ENCODE measurements at regions not wholly inside any gene's neighbourhood (a gene's known extent, or its start where the extent isn't known, plus 50 kb on each side); places are given as distances from the start of the nearest gene placed in this dataset.

DNA sequence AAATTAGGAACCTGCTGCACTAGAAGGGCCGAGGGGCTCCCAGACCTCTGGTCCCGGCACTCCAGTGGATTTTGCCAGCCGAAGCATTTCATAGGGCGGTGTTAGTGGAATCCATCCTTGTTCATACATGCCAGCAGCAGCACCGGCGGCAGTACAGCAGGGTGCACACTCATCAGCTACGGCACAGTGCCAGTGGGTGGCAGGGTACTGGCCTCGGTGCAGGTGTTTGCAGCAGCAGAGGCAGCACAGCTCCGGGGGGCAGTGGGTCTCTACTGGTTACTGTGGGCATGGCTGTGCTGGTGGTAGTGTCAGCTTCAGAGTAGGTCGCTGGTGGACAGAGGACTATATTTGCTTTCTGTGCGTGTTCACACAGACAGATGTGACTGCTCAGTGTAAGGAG is 985.7 kb downstream of the CDH8 start:
- ATAC-seq, result no peak
- CTCF ChIA-PET, result no interaction called here
- H3K27me3 Mint-ChIP-seq, result no peaks in the 10 kb centered on the region
- H3K27ac Mint-ChIP-seq, result no peak overlapping the region
- DNase-seq, result no peak
- H3K4me3 Mint-ChIP-seq, result no peak overlapping the region
- H3K9me3 Mint-ChIP-seq (ENCODE audit: low read depth), result peaks cover 7% of the 10 kb centered on the region
- H3K4me1 Mint-ChIP-seq, result no peaks in the 10 kb centered on the region
- H3K36me3 Mint-ChIP-seq, result no peaks in the 10 kb centered on the region

DNA sequence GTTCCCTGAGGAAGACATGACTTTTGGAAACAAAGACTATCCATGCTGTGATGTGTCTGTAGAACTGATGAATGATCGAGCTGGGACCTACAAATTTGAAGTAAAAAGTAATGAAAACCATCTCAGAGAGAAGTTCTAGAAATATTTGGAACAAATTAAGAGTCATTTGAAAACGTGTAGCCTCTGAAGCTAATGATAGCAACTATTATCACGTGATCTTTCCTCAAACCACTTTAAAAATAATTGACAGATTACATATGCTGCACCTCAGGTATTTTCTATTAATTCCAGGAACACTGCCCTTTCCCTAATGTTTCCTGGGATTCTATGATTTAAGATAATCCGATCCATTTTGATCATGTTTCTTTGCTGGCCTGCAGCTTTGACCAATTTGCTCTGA is 990.3 kb downstream of the CDH8 start:
- H3K9me3 Mint-ChIP-seq (ENCODE audit: low read depth), result peaks cover 9% of the 10 kb centered on the region

DNA sequence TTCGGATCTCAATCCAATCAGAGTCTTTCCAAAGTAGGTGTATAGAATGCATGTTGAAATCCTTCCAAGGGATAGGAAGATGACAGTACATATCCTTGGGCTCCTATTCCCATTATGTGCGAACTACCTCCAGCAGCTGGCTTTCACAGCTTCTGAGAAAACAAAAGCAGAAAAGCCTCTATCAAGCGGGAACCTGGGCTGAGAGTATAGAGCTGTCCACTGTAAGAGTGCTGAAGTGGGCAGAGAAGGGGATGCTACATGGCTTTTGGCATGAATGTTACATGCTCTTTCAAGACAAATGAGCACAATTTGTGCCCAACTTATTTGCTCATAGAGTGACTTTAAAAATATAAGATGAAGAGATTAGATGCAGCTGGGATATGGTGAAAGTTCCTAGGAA is 993.5 kb downstream of the CDH8 start:
- no peak for DNase-seq
- Mint-ChIP-seq H3K4me3 (no peak overlapping the region), H3K9me3 (ENCODE audit: low read depth) (peaks cover 3% of the 10 kb centered on the region), H3K27me3 (no peaks in the 10 kb centered on the region), H3K27ac (no peak overlapping the region), H3K4me1 (no peaks in the 10 kb centered on the region), H3K36me3 (no peaks in the 10 kb centered on the region)
- ATAC-seq, result no peak
- CTCF ChIA-PET, result no interaction called here

More for the DNA sequence above, 990.3 kb downstream of the CDH8 start:
- no peak overlapping the region for H3K4me3 Mint-ChIP-seq
- CTCF ChIA-PET, result no interaction called here
- no peaks in the 10 kb centered on the region for H3K27me3 Mint-ChIP-seq
- H3K4me1 Mint-ChIP-seq, result no peaks in the 10 kb centered on the region
- no peak for ATAC-seq
- no peak overlapping the region for H3K27ac Mint-ChIP-seq
- no peaks in the 10 kb centered on the region for H3K36me3 Mint-ChIP-seq
- no peak for DNase-seq

DNA sequence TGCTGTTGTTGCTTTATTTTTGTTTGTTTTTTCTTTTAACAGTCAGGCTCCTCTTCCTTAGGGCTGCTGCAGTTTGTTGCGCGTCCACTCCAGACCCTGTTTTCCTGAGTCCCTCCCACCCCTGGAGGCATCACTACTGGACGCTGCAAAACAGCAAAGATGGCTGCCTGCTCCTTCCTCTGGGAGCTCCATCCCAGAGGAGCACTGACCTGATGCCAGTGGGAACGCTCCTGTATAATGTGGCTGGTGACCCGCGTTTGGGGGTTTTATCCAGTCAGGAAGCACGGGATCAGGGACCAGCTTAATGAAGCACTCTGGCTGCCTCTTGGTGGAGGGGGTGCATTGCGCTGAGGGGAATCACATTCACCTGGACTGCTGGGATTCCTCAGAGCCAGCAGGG is 1005.6 kb downstream of the CDH8 start:
- DNase-seq (no peak), ATAC-seq (no peak)
- H3K36me3 Mint-ChIP-seq, result no peaks in the 10 kb centered on the region
- H3K4me1 Mint-ChIP-seq, result no peaks in the 10 kb centered on the region
- H3K9me3 Mint-ChIP-seq (ENCODE audit: low read depth), result peaks cover 21% of the 10 kb centered on the region
- no peak overlapping the region for H3K27ac Mint-ChIP-seq
- no peak overlapping the region for H3K4me3 Mint-ChIP-seq
- CTCF ChIA-PET, result no interaction called here
- H3K27me3 Mint-ChIP-seq, result no peaks in the 10 kb centered on the region

DNA sequence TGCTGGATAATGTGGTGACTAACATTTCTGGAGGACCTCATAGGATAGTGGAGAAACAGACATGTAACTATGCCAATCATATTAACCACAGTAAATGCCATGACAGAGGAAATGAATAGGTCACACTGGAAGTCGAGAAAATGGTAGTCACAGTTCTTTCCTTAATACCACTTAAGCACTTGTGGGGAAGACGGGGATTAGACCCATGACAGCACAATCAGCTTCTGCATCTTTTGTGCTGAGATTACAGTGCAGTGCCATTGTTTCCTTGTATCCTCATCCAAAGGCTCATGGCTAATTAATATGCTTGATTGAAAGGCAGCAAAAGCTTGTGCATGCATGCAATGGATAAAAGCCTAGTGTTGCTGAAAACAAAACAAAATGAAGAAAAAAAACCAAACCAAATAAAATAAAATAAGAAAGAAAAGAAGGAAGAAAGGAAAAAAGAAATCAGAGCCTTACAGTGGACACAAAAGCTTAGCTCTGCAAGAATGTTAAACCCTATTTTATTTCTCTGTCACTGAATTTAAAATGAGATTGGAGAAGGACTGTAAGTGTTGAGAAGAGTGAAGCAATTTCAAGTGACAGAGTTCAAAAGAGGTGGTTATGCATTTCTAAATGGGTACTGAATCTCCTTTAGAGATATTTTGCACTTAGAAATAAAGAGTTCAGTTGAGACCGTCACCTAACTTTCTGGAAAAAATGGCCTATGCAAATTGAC is 1011.9 kb downstream of the CDH8 start:
- Mint-ChIP-seq H3K27ac (no peak overlapping the region), H3K9me3 (ENCODE audit: low read depth) (peaks cover 14% of the 10 kb centered on the region), H3K36me3 (no peaks in the 10 kb centered on the region), H3K4me3 (no peak overlapping the region), H3K27me3 (no peaks in the 10 kb centered on the region), H3K4me1 (no peaks in the 10 kb centered on the region)
- ATAC-seq (no peak), DNase-seq (no peak)
- CTCF ChIA-PET, result no interaction called here

DNA sequence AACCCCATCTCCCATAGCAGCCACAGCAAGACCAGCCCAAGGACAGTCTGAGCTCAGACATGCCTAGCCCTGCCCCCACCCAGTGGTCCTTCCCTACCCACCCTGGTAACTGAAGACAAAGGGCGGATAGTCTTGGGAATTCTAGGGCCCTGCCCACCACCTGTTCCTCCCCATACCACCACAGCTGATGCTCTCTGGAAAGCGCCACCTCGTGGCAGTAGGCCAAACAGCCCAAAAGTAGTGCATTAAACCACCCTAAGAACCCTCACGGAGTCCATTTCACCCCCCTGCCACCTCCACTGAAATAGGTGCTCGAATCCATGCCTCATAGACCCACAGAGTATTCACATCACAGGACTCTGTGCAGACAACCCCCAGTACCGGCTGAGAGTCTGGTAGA is 1021.4 kb downstream of the CDH8 start:
- ATAC-seq (no peak), DNase-seq (no peak)
- Mint-ChIP-seq H3K27ac (no peak overlapping the region), H3K9me3 (ENCODE audit: low read depth) (peaks cover 22% of the 10 kb centered on the region), H3K4me3 (no peak overlapping the region), H3K36me3 (no peaks in the 10 kb centered on the region), H3K27me3 (no peaks in the 10 kb centered on the region), H3K4me1 (no peaks in the 10 kb centered on the region)
- CTCF ChIA-PET, result no interaction called here

DNA sequence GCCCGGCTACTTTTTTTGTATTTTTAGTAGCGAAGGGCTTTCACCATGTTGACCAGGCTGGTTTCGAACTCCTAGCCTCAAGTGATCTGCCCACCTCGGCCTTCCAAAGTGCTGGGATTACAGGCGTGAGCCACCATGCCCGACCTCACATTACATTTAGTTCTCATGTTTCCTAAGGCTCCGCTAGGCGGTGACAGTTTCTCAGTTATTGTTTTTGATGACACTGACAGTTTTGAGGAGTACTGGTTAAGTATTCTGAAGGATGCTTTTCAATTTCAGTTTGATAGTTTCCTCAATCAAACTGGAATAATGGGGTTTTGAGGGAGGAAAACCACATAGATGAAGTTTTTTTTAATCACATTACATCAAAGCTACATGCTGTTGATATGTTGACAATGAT is 1028.5 kb downstream of the CDH8 start:
- CTCF ChIA-PET, result no interaction called here
- DNase-seq, result no peak
- no peak for ATAC-seq
- H3K9me3 Mint-ChIP-seq (ENCODE audit: low read depth), result peaks cover 14% of the 10 kb centered on the region
- no peaks in the 10 kb centered on the region for H3K27me3 Mint-ChIP-seq
- no peaks in the 10 kb centered on the region for H3K36me3 Mint-ChIP-seq
- H3K4me3 Mint-ChIP-seq, result no peak overlapping the region
- H3K27ac Mint-ChIP-seq, result no peak overlapping the region
- no peaks in the 10 kb centered on the region for H3K4me1 Mint-ChIP-seq

DNA sequence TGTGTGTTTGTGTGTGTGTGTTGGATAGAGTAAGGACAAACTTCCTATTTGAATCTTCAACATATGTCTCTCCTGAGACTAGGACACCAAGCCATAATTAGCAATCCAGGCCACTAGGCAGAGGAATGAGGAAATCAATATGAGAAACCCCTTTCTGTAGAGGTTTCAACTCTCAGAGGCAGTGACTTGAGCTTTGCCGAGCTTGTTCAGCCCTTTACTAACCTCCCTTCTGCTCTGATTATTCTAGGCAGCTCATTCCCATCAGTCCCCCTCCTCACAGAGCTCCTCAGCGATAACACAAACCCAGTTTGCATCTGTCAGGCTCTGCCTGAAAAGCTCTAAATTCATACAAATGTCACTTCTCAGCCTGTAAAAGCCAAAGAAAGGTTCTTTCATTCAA is 1030.3 kb downstream of the CDH8 start:
- Mint-ChIP-seq H3K4me3 (no peak overlapping the region), H3K4me1 (no peaks in the 10 kb centered on the region), H3K27ac (no peak overlapping the region), H3K36me3 (no peaks in the 10 kb centered on the region), H3K27me3 (no peaks in the 10 kb centered on the region), H3K9me3 (ENCODE audit: low read depth) (peaks cover 12% of the 10 kb centered on the region)
- DNase-seq (no peak), ATAC-seq (no peak)
- CTCF ChIA-PET, result no interaction called here

DNA sequence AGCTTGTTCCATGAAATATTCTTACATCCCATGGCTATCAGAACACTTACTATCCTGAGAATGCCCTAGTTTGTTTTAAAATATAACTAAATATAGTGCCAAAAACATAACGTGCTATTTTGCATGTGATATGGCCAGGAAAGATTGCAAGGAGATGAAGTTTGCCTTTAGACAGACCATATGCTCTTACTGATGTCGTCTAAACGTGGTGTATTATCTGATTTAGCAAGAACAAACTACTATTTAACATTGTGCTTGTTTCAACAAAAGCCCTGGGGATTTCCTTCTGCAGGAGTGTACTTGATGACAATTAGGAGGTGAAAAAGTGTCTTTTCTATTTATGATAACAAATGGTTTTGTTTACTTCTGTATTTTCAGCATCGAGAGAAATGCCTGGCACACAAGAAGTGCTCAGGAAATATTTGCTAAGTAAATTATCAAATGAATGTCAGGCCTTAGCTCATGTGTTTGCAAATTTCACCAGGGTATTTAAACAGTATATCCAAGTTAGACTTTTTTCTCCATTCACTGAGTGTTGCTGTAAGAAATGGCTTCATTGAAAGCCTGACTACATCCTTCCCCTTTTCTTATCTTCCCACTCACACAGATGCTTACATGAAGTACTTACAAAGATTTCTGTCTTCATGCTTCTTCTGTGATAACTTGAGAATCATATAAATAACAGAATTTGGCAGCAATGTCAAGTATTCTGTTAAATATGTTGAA is 1033.6 kb downstream of the CDH8 start:
- H3K4me1 Mint-ChIP-seq, result no peaks in the 10 kb centered on the region
- ATAC-seq, result no peak
- no peak overlapping the region for H3K27ac Mint-ChIP-seq
- DNase-seq, result no peak
- peaks cover 15% of the 10 kb centered on the region for H3K9me3 Mint-ChIP-seq (ENCODE audit: low read depth)
- no peaks in the 10 kb centered on the region for H3K27me3 Mint-ChIP-seq
- H3K4me3 Mint-ChIP-seq, result no peak overlapping the region
- H3K36me3 Mint-ChIP-seq, result no peaks in the 10 kb centered on the region
- CTCF ChIA-PET, result no interaction called here

DNA sequence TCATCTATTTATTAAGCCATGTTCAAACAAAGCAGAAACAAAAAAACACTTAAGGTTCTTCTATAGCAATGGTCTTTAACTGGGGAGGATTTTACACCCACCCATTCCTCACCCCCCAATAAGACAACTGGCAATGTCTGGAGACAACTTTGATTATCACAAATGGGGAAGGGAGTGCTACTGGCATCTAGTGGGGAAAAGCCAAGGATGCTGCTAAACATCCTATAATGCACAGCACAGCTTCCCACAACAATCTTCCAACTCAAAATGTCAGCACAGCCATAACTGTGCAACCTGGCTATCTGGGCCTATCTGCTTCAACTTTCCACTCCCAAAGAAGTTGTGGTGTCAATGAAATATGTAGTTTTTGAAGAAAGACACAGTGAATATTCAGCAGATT is 1044.4 kb downstream of the CDH8 start:
- no peak for DNase-seq
- no peaks in the 10 kb centered on the region for H3K27me3 Mint-ChIP-seq
- CTCF ChIA-PET, result no interaction called here
- H3K36me3 Mint-ChIP-seq, result no peaks in the 10 kb centered on the region
- H3K4me1 Mint-ChIP-seq, result no peaks in the 10 kb centered on the region
- H3K27ac Mint-ChIP-seq, result no peak overlapping the region
- no peak overlapping the region for H3K4me3 Mint-ChIP-seq
- H3K9me3 Mint-ChIP-seq (ENCODE audit: low read depth), result peaks cover 12% of the 10 kb centered on the region
- no peak for ATAC-seq

DNA sequence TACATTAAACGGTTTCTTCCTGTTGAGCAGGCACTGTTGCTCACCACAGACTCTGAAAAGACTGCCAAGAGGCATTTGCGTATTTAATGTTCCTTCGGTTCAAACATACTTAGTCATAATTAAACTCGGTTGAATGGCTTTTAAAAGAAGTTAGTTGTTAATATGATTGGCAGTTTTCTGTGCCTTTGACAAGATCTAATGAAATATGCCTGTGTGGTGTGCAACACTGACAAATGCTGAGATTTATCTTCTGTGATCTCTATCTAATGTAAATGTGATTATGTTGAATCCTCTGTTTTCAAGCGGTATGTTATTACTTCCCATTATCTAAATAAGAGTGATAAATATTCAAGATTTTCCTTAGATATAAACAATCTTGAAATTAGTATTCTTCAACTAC is 1046.6 kb downstream of the CDH8 start:
- Mint-ChIP-seq H3K4me3 (no peak overlapping the region), H3K36me3 (no peaks in the 10 kb centered on the region), H3K27me3 (no peaks in the 10 kb centered on the region), H3K9me3 (ENCODE audit: low read depth) (peaks cover 5% of the 10 kb centered on the region), H3K4me1 (no peaks in the 10 kb centered on the region), H3K27ac (no peak overlapping the region)
- CTCF ChIA-PET, result no interaction called here
- ATAC-seq, result no peak
- no peak for DNase-seq

DNA sequence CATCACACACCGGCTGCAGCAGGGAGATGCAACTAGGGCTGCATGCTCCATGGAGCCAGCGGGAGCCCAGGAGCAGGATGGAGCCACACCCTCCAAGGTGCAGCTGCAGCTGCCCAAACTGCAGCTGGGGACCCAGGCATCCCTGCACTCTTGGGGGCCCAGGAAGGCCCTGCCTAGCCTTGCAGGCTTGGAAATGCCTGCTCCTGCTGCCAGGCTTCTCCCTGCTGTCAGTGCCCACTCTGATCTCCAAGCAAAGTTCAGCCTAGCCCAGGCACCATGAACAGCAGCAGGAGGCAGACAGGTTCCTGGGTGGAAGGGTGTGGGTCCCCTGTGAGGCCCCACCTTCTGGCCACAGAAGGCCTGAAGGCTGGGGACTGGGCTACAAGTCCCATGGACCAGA is 1057.1 kb downstream of the CDH8 start:
- CTCF ChIA-PET, result no interaction called here
- DNase-seq (no peak), ATAC-seq (no peak)
- Mint-ChIP-seq H3K27me3 (no peaks in the 10 kb centered on the region), H3K4me1 (no peaks in the 10 kb centered on the region), H3K36me3 (no peaks in the 10 kb centered on the region), H3K4me3 (no peak overlapping the region), H3K27ac (no peak overlapping the region), H3K9me3 (ENCODE audit: low read depth) (peaks cover 12% of the 10 kb centered on the region)

DNA sequence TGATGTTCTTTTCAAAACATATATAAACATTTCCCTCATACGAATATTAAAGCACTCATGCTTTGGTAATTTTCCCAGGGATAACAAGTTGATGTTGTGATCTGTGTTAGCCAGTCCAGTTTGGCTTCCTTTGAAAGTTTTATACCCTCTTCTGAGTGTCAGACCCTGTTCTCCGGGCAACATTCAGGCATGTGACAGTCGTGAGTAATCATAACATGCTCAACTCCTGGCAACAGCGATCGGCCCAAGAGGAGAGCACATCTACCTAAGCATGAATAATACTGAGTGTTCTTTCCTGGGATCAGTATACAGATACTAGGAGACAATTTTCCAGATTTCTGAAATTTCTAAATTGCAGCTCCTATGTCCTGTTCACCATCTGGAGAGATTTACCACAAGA is 1086.4 kb downstream of the CDH8 start:
- Mint-ChIP-seq H3K36me3 (no peaks in the 10 kb centered on the region), H3K4me3 (no peak overlapping the region), H3K27me3 (no peaks in the 10 kb centered on the region), H3K4me1 (no peaks in the 10 kb centered on the region), H3K27ac (no peak overlapping the region), H3K9me3 (ENCODE audit: low read depth) (peaks cover 4% of the 10 kb centered on the region)
- DNase-seq (no peak), ATAC-seq (no peak)
- CTCF ChIA-PET, result no interaction called here

DNA sequence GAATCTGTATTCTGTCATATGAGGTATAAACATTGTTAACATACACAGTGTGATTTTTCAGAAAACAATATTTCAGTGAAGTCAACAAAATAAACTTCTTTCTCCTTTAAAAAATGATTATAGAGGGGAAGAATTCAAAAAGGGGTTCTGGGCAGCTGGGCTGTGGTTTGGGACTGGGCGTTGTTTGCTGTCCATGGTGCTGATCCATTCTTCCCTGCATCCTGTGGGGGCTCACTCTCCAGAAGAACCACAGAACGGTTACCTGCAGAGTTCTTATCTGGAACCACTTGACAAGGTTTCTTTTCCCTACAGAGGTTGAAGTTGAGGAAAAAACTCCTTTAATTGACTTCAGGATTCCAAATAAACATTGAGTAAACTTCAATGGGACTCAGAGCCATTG is 1091.0 kb downstream of the CDH8 start:
- ATAC-seq (no peak), DNase-seq (no peak)
- H3K4me3 Mint-ChIP-seq, result no peak overlapping the region
- CTCF ChIA-PET, result no interaction called here
- peaks cover 2% of the 10 kb centered on the region for H3K9me3 Mint-ChIP-seq (ENCODE audit: low read depth)
- H3K36me3 Mint-ChIP-seq, result no peaks in the 10 kb centered on the region
- H3K4me1 Mint-ChIP-seq, result no peaks in the 10 kb centered on the region
- no peak overlapping the region for H3K27ac Mint-ChIP-seq
- H3K27me3 Mint-ChIP-seq, result no peaks in the 10 kb centered on the region

Measured in activated CD8-positive, alpha-beta memory T cell treated with anti-CD3 and anti-CD28 coated beads, Interleukin-2, amount 10 ng/mL, durations not matched to agents 7 days and 5 days (primary cell).